ENCODE measurements at regions not wholly inside any gene's neighbourhood (a gene's known extent, or its start where the extent isn't known, plus 50 kb on each side); places are given as distances from the start of the nearest gene placed in this dataset.

GRCh38 chr5:93870649-93871048 is 129.2 kb upstream of the POU5F2 start:
- H3K4me3 ChIP-seq (ENCODE audit: control insufficient read depth in 2 of 3, extremely low read depth in 1 of 3, insufficient read depth in 2 of 3, low read depth in 1 of 3, low read length in 3 of 3) = no peak overlapping the region
- H3K27ac ChIP-seq (ENCODE audit: control insufficient read depth, insufficient read depth, low read length) = no peak overlapping the region
- H3K27me3 ChIP-seq (ENCODE audit: control insufficient read depth, extremely low read depth, insufficient read depth, low read length) = no peaks in the 10 kb centered on the region
- no peak overlapping the region for H3K4me2 ChIP-seq (ENCODE audit: control insufficient read depth, extremely low read depth, insufficient read depth, low read depth, low read length)
- no peaks in the 10 kb centered on the region for H3K9me3 ChIP-seq (ENCODE audit: control insufficient read depth, low read depth, low read length)
- no peaks in the 10 kb centered on the region for H3K9me1 ChIP-seq (ENCODE audit: control insufficient read depth, extremely low read depth, insufficient read depth, low read length)
- no peaks in the 10 kb centered on the region for H3K36me3 ChIP-seq (ENCODE audit: control insufficient read depth in 2 of 2, extremely low read depth in 1 of 2, insufficient read depth in 2 of 2, low read length in 2 of 2)
- H3K9ac ChIP-seq (ENCODE audit: control insufficient read depth, extremely low read depth, insufficient read depth, low read length) = no peak overlapping the region
- dilution Hi-C loops (cut with MboI; ENCODE audit: extremely low pct_ligation_motif_present, low sequenced_read_pairs) = no loop called here
- DNase-seq (ENCODE audit: low read depth, low spot score) (no peak), FAIRE-seq (no peak)
- no peak overlapping the region for H2AFZ ChIP-seq (ENCODE audit: control insufficient read depth, low read length)
- no peaks in the 10 kb centered on the region for H4K20me1 ChIP-seq (ENCODE audit: control insufficient read depth, extremely low read depth, insufficient read depth, low read length)
- no peak for TF ChIP-seq CTCF (optimal IDR thresholded peaks at IDR 0.05 in 1 of 3, IDR thresholded peaks at IDR 0.05 in 1 of 3, conservative IDR thresholded peaks at IDR 0.05 in 1 of 3; ENCODE audit: extremely low read depth in 1 of 3, insufficient read depth in 2 of 3, low read length in 3 of 3)
- TF ChIP-seq EZH2 (IDR thresholded peaks at IDR 0.05; ENCODE audit: low read length) = no peak
- no peaks in the 10 kb centered on the region for H3K4me1 ChIP-seq (ENCODE audit: control insufficient read depth, extremely low read depth, insufficient read depth, low read length)
- H3K79me2 ChIP-seq (ENCODE audit: control insufficient read depth, insufficient read depth, low read length) = no peaks in the 10 kb centered on the region

DNA sequence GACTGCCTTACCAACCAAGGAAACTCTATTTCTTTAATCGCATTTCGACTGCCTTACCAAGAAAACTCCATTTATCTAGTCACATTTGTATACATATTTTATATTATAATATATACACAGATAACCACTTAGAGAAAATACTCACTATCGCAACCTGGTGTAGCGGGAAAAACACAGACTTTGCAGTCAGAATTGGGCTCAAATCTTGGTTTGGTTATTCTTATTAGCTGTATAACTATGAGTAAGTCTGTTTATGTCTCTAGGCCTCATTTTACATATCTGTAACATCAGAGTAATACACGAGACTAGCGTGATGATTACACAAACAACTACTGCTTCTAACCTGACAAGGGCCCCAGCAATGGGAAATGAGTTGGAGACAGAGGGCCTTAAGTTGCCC is 127.5 kb upstream of the POU5F2 start:
- Histone ChIP-seq H3K79me2 (ENCODE audit: control insufficient read depth, insufficient read depth, low read length) (no peaks in the 10 kb centered on the region), H3K27me3 (ENCODE audit: control insufficient read depth, extremely low read depth, insufficient read depth, low read length) (no peaks in the 10 kb centered on the region), H3K9me1 (ENCODE audit: control insufficient read depth, extremely low read depth, insufficient read depth, low read length) (no peaks in the 10 kb centered on the region), H4K20me1 (ENCODE audit: control insufficient read depth, extremely low read depth, insufficient read depth, low read length) (no peaks in the 10 kb centered on the region), H3K4me3 (ENCODE audit: control insufficient read depth in 2 of 3, extremely low read depth in 1 of 3, insufficient read depth in 2 of 3, low read depth in 1 of 3, low read length in 3 of 3) (no peak overlapping the region), H3K4me2 (ENCODE audit: control insufficient read depth, extremely low read depth, insufficient read depth, low read depth, low read length) (no peak overlapping the region), H2AFZ (ENCODE audit: control insufficient read depth, low read length) (no peak overlapping the region), H3K36me3 (ENCODE audit: control insufficient read depth in 2 of 2, extremely low read depth in 1 of 2, insufficient read depth in 2 of 2, low read length in 2 of 2) (no peaks in the 10 kb centered on the region), H3K9ac (ENCODE audit: control insufficient read depth, extremely low read depth, insufficient read depth, low read length) (no peak overlapping the region), H3K9me3 (ENCODE audit: control insufficient read depth, low read depth, low read length) (no peaks in the 10 kb centered on the region), H3K4me1 (ENCODE audit: control insufficient read depth, extremely low read depth, insufficient read depth, low read length) (no peaks in the 10 kb centered on the region), H3K27ac (ENCODE audit: control insufficient read depth, insufficient read depth, low read length) (no peak overlapping the region)
- FAIRE-seq (no peak), DNase-seq (ENCODE audit: low read depth, low spot score) (no peak)
- dilution Hi-C loops (cut with MboI; ENCODE audit: extremely low pct_ligation_motif_present, low sequenced_read_pairs) = no loop called here
- TF ChIP-seq CTCF (optimal IDR thresholded peaks at IDR 0.05 in 1 of 3, IDR thresholded peaks at IDR 0.05 in 1 of 3, conservative IDR thresholded peaks at IDR 0.05 in 1 of 3; ENCODE audit: extremely low read depth in 1 of 3, insufficient read depth in 2 of 3, low read length in 3 of 3) = no peak
- no peak for TF ChIP-seq EZH2 (IDR thresholded peaks at IDR 0.05; ENCODE audit: low read length)

All from keratinocyte (primary cell).